Astrocyte (in vitro differentiated cells and primary cell): ENCODE measurements at regions not wholly inside any gene's neighbourhood (a gene's known extent, or its start where the extent isn't known, plus 50 kb on each side); places are given as distances from the start of the nearest gene placed in this dataset.

Experiments
- DNase-seq: peaks from one replicate; pipeline ENCODE4 v3.0.0-alpha.2; 2010; ENCODE audit warnings: low read depth
- FAIRE-seq: peaks from 2 replicates; lab custom pipeline; 2011; peaks lifted over from hg19 to GRCh38; lab: Jason Lieb, UNC
- H2AFZ ChIP-seq: 2 replicates; pipeline ENCODE4 v1.6.0; 2012; ENCODE audit warnings: low read depth, low read length, inconsistent platforms
- H3K27ac ChIP-seq: 2 replicates; pipeline ENCODE4 v1.5.1; 2011; ENCODE audit warnings: low read depth, low read length, inconsistent platforms
- H3K27me3 ChIP-seq: 2 replicates; pipeline ENCODE4 v1.6.0; 2011; ENCODE audit warnings: low read length, inconsistent platforms; ENCODE audit not compliant: insufficient read depth
- H3K36me3 ChIP-seq: 2 replicates; pipeline ENCODE4 v1.5.1; 2011; ENCODE audit warnings: low read length, inconsistent platforms; ENCODE audit not compliant: insufficient read depth
- H3K4me1 ChIP-seq: 2 replicates; pipeline ENCODE4 v1.5.1; 2011; ENCODE audit warnings: low read length, inconsistent platforms; ENCODE audit not compliant: insufficient read depth
- H3K4me2 ChIP-seq: 2 replicates; pipeline ENCODE4 v1.6.0; 2012; ENCODE audit warnings: low read length, inconsistent platforms
- H3K4me3 ChIP-seq: 2 replicates; pipeline ENCODE4 v1.5.1; 2011; ENCODE audit warnings: low read depth, mild to moderate bottlenecking, low read length, inconsistent platforms; ENCODE audit not compliant: insufficient read depth
- H3K79me2 ChIP-seq: 2 replicates; pipeline ENCODE4 v1.6.0; 2012; ENCODE audit warnings: mild to moderate bottlenecking, low read length, inconsistent platforms; ENCODE audit not compliant: insufficient read depth
- H3K9ac ChIP-seq: 2 replicates; pipeline ENCODE4 v1.6.0; 2012; ENCODE audit warnings: mild to moderate bottlenecking, low read length, inconsistent platforms
- H3K9me3 ChIP-seq: 2 replicates; pipeline ENCODE4 v1.5.1; 2012; ENCODE audit warnings: low read depth, mild to moderate bottlenecking, low read length, inconsistent platforms; ENCODE audit not compliant: insufficient read depth
- H4K20me1 ChIP-seq: 2 replicates; pipeline ENCODE4 v1.6.0; 2012; ENCODE audit warnings: low read length, inconsistent platforms; ENCODE audit not compliant: insufficient read depth
- H3K27ac Mint-ChIP-seq: one replicate; pipeline ENCODE4 v1.8.0; 2021; ENCODE audit warnings: mild to moderate bottlenecking, mixed read lengths; ENCODE audit not compliant: unreplicated experiment
- H3K27me3 Mint-ChIP-seq: one replicate; pipeline ENCODE4 v1.8.0; 2021; ENCODE audit warnings: low read depth, mixed read lengths; ENCODE audit not compliant: unreplicated experiment
- H3K36me3 Mint-ChIP-seq: one replicate; pipeline ENCODE4 v1.8.0; 2021; ENCODE audit warnings: low read depth, mixed read lengths; ENCODE audit not compliant: unreplicated experiment
- H3K4me1 Mint-ChIP-seq: one replicate; pipeline ENCODE4 v1.8.0; 2021; ENCODE audit warnings: low read depth, mixed read lengths; ENCODE audit not compliant: unreplicated experiment
- H3K4me3 Mint-ChIP-seq: one replicate; pipeline ENCODE4 v1.8.0; 2021; ENCODE audit warnings: mild to moderate bottlenecking, moderate library complexity, mixed read lengths; ENCODE audit not compliant: unreplicated experiment
- H3K9me3 Mint-ChIP-seq: one replicate; pipeline ENCODE4 v1.8.0; 2021; ENCODE audit warnings: mild to moderate bottlenecking, mixed read lengths; ENCODE audit not compliant: unreplicated experiment
- EZH2 ChIP-seq: IDR thresholded peaks from 2 replicates; pipeline ENCODE4 v1.6.1; 2012; ENCODE audit warnings: mild to moderate bottlenecking, low read length, inconsistent platforms; ENCODE audit not compliant: insufficient read depth
- TF ChIP-seq, protein P1 (sequence below): IDR thresholded peaks from 2 replicates; pipeline ENCODE4 v1.5.1; 2011; ENCODE audit warnings: low read depth, mild to moderate bottlenecking, inconsistent platforms, low read length, moderate library complexity; ENCODE audit not compliant: insufficient read depth

DNA sequence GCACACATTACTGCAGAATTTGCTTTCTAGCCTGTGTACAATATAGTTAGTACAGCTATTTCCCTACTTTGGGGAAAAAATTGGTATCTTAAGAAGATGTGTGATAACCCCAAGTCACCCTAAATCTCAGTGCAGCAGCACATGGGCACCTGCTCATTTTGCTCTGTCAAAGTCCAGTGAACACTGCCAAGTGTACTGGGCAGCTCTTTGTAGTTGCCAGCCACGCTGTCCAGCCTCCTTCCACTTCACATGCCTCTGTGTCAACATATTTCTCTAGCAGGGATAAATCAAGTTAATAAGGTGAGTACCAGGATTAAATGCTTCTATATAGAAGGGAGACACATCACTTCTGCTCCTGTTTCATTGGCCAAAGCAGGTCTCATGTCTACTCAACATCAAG is 87.1 kb upstream of the CDC14C start:
- Histone ChIP-seq H3K36me3 (no peaks in the 10 kb centered on the region), H3K4me1 (no peaks in the 10 kb centered on the region), H3K4me2 (no peak overlapping the region), H2AFZ (no peak overlapping the region), H3K9me3 (peaks cover 3% of the 10 kb centered on the region), H4K20me1 (no peaks in the 10 kb centered on the region), H3K27me3 (no peaks in the 10 kb centered on the region), H3K4me3 (no peak overlapping the region), H3K79me2 (no peaks in the 10 kb centered on the region), H3K27ac (no peak overlapping the region), H3K9ac (no peak overlapping the region)
- H3K36me3 Mint-ChIP-seq: no peaks in the 10 kb centered on the region
- DNase-seq (no peak), FAIRE-seq (no peak)
- H3K27me3 Mint-ChIP-seq: peaks cover 3% of the 10 kb centered on the region
- TF ChIP-seq, protein P1, sequence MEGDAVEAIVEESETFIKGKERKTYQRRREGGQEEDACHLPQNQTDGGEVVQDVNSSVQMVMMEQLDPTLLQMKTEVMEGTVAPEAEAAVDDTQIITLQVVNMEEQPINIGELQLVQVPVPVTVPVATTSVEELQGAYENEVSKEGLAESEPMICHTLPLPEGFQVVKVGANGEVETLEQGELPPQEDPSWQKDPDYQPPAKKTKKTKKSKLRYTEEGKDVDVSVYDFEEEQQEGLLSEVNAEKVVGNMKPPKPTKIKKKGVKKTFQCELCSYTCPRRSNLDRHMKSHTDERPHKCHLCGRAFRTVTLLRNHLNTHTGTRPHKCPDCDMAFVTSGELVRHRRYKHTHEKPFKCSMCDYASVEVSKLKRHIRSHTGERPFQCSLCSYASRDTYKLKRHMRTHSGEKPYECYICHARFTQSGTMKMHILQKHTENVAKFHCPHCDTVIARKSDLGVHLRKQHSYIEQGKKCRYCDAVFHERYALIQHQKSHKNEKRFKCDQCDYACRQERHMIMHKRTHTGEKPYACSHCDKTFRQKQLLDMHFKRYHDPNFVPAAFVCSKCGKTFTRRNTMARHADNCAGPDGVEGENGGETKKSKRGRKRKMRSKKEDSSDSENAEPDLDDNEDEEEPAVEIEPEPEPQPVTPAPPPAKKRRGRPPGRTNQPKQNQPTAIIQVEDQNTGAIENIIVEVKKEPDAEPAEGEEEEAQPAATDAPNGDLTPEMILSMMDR: no peak
- TF ChIP-seq EZH2: no peak
- H3K27ac Mint-ChIP-seq: no peak overlapping the region
- no peak overlapping the region for H3K4me3 Mint-ChIP-seq
- peaks cover 3% of the 10 kb centered on the region for H3K9me3 Mint-ChIP-seq
- no peaks in the 10 kb centered on the region for H3K4me1 Mint-ChIP-seq

DNA sequence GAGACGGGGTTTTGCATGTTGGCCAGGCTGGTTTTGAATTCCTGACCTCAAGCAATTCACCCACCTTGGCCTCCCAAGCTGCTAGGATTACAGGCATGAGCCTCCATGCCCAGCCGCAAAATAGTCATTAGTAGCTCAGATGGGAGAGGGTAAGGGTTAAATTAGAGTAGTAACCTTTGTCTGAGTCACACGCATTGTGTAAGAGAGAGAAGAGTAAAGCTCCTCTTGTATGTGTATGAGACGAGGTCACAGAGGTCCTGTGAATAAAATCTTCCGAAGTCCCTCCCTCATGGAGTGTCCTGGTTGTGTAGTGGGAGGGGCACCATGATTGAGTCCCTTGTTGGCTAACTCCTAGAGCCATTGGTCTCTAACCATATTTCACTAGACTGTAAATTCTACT is 85.2 kb upstream of the CDC14C start:
- no peak overlapping the region for H3K27ac ChIP-seq
- no peaks in the 10 kb centered on the region for H3K4me1 ChIP-seq
- DNase-seq: no peak
- Mint-ChIP-seq H3K27ac (no peak overlapping the region), H3K4me3 (no peak overlapping the region), H3K36me3 (no peaks in the 10 kb centered on the region), H3K4me1 (no peaks in the 10 kb centered on the region), H3K9me3 (peaks cover 3% of the 10 kb centered on the region), H3K27me3 (peaks cover 3% of the 10 kb centered on the region)
- no peak overlapping the region for H3K4me3 ChIP-seq
- H2AFZ ChIP-seq: no peak overlapping the region
- peaks cover 3% of the 10 kb centered on the region for H3K9me3 ChIP-seq
- no peak overlapping the region for H3K9ac ChIP-seq
- no peaks in the 10 kb centered on the region for H4K20me1 ChIP-seq
- no peaks in the 10 kb centered on the region for H3K79me2 ChIP-seq
- H3K36me3 ChIP-seq: no peaks in the 10 kb centered on the region
- H3K27me3 ChIP-seq: no peaks in the 10 kb centered on the region
- TF ChIP-seq EZH2: no peak
- TF ChIP-seq, protein P1: no peak
- no peak overlapping the region for H3K4me2 ChIP-seq
- no peak for FAIRE-seq

DNA sequence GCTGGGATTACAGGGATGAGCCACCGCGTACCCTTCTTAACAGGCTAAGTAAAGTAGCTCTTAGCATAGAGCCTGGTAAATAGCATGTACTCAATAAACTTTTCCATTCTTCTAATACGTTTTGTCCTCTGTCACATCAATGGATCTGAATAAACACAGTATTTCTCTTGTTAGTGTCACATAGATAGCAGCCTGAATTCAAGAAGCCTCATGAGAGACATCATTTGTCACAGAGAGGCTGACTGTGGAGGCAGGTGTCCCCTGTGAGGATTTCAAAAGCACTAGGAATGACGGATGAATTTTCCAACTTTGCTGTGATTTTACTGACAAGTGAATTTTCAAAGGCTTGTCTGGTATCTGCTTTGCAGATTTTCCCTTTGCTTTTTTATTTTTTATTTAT is 82.6 kb upstream of the CDC14C start:
- no peak for TF ChIP-seq EZH2
- TF ChIP-seq, protein P1: no peak
- H3K4me1 Mint-ChIP-seq: no peaks in the 10 kb centered on the region
- H3K27me3 Mint-ChIP-seq: peaks cover 3% of the 10 kb centered on the region
- H3K4me3 Mint-ChIP-seq: no peak overlapping the region
- no peak overlapping the region for H3K27ac Mint-ChIP-seq
- Histone ChIP-seq H3K4me1 (no peaks in the 10 kb centered on the region), H3K4me2 (no peak overlapping the region), H3K9me3 (peaks cover 3% of the 10 kb centered on the region), H3K9ac (no peak overlapping the region), H3K79me2 (no peaks in the 10 kb centered on the region), H3K4me3 (no peak overlapping the region), H4K20me1 (no peaks in the 10 kb centered on the region), H3K36me3 (no peaks in the 10 kb centered on the region), H2AFZ (no peak overlapping the region), H3K27me3 (no peaks in the 10 kb centered on the region), H3K27ac (no peak overlapping the region)
- no peaks in the 10 kb centered on the region for H3K36me3 Mint-ChIP-seq
- DNase-seq: no peak
- peaks cover 6% of the 10 kb centered on the region for H3K9me3 Mint-ChIP-seq
- FAIRE-seq: no peak
